ENCODE measurements at regions not wholly inside any gene's neighbourhood (a gene's known extent, or its start where the extent isn't known, plus 50 kb on each side); places are given as distances from the start of the nearest gene placed in this dataset.

- TF ChIP-seq REST (IDR thresholded peaks at IDR 0.05; ENCODE audit: unreplicated experiment) = no peak
Observed at GRCh38 chrX:4004822-4005221, 291.4 kb upstream of the PRKX start (continued).

GRCh38 chrX:3994315-3994714, 280.9 kb upstream of the PRKX start:
- TF ChIP-seq EZH2 (IDR thresholded peaks at IDR 0.05; ENCODE audit: low read depth, unreplicated experiment) (no peak), POLR2AphosphoS5 (IDR thresholded peaks at IDR 0.05; ENCODE audit: low read depth) (no peak), ZNF462 (CRISPR knock-in tag; IDR thresholded peaks at IDR 0.05) (no peak), CREB1 (CRISPR knock-in tag; IDR thresholded peaks at IDR 0.05; ENCODE audit: low read depth) (no peak), EZH2phosphoT487 (IDR thresholded peaks at IDR 0.05; ENCODE audit: unreplicated experiment) (no peak), JUNB (IDR thresholded peaks at IDR 0.05; ENCODE audit: unreplicated experiment) (no peak), ZNF114 (CRISPR knock-in tag; IDR thresholded peaks at IDR 0.05) (no peak), ETS1 (IDR thresholded peaks at IDR 0.05) (no peak), NANOG (IDR thresholded peaks at IDR 0.05; ENCODE audit: borderline replicate concordance) (no peak), REST (IDR thresholded peaks at IDR 0.05; ENCODE audit: unreplicated experiment) (no peak), ZNF331 (CRISPR knock-in tag; IDR thresholded peaks at IDR 0.05; ENCODE audit: low read depth) (no peak)
- H3K9me2 ChIP-seq (ENCODE audit: insufficient read depth) = no peaks in the 10 kb centered on the region
- no peak overlapping the region for H3K4me3 ChIP-seq
- H3K4me2 ChIP-seq = no peak overlapping the region
- no peaks in the 10 kb centered on the region for H3K4me1 Mint-ChIP-seq
- no peaks in the 10 kb centered on the region for H4K20me1 ChIP-seq (replicated peaks; ENCODE audit: insufficient read depth)
- ATAC-seq (no peak), DNase-seq (ENCODE audit: low spot score) (no peak)
- no peak overlapping the region for H2AFZ ChIP-seq
- H3K4me1 ChIP-seq (ENCODE audit: insufficient read depth) = no peaks in the 10 kb centered on the region
- H3K27ac Mint-ChIP-seq = no peak overlapping the region
- H3K4me3 Mint-ChIP-seq = no peak overlapping the region
- no peaks in the 10 kb centered on the region for H3K79me2 ChIP-seq (replicated peaks; ENCODE audit: insufficient read depth)
- H3K9me3 Mint-ChIP-seq = no peaks in the 10 kb centered on the region; the same call in 2 of the 3 replicates
- no peaks in the 10 kb centered on the region for H3F3A ChIP-seq (replicated peaks; ENCODE audit: low read depth)
- no peak overlapping the region for H3K27ac ChIP-seq (ENCODE audit: low read depth)
- no peaks in the 10 kb centered on the region for H3K36me3 Mint-ChIP-seq (ENCODE audit: low read depth)
- H3K27me3 Mint-ChIP-seq (ENCODE audit: insufficient read depth, low read depth, poor library complexity) = no peaks in the 10 kb centered on the region
- H3K36me3 ChIP-seq (ENCODE audit: insufficient read depth) = no peaks in the 10 kb centered on the region
- H3K27me3 ChIP-seq (ENCODE audit: insufficient read depth) = no peaks in the 10 kb centered on the region
